ENCODE measurements at regions not wholly inside any gene's neighbourhood (a gene's known extent, or its start where the extent isn't known, plus 50 kb on each side); places are given as distances from the start of the nearest gene placed in this dataset.

DNA sequence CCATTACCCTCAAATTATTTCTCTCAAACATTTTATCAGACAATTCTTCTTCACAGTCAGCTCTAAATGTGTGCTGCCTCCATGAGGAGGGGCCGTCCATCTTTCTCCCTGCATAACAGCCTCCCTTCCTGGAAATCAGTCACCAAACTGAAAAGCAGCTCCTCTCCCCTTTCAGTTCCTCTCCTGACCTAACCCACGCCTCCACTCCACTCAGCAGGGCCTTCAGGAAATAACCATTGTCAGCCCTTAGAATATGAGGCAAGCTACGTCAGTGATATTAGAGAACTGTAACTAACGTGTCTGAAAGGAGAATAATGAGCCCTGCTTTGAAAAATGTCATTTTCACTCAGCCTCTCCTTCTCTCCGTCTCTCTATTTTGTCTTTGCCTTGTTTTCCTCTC lies 116.2 kb downstream of the OLFM4 start:
- no peak for DNase-seq

DNA sequence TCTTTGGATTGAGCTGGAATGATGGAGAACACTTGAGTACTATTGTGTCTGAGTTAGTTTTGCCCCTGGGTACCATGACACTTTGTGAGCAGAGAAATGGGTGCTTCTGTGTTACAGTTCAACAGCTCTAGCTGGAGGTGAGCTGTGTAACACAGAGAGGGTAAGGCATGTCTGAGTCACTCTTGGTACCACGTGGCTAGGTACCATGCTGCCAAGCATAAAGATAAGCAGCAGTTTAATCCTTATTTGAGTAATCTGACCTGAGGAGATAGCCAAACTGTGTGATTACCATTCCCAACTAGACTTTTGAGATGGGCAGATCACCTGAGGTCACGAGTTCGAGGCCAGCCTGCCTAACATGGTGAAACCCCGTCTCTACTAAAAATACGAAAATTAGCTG lies 122.0 kb downstream of the OLFM4 start:
- no peak for DNase-seq

- DNase-seq = no peak
Measured at GRCh38 chr13:53151336-53152056, 122.9 kb downstream of the OLFM4 start.

- DNase-seq = no peak
Measured at GRCh38 chr13:53152057-53152421, 123.4 kb downstream of the OLFM4 start.

DNA sequence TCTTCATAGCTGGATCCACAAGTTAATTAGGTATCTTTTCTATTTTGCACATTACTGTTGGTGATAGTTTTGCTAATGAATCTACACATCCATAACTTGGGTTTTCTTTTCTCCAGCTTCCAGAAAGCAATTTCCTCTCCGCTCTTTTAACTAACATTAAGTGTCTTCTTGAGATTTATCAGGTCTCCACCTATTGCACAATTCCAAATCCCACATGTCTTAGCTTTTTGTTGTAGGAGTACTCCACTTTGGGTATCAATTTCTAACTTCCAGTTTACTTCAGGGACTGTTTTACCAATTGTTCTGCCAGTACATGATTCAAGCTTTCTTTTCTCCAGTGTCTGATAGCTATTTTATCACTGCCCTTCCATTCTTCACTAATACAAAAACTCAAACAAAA lies 129.6 kb downstream of the OLFM4 start:
- DNase-seq = no peak

- DNase-seq = no peak
Measured at GRCh38 chr13:53159431-53159830, 130.8 kb downstream of the OLFM4 start.

GRCh38 chr13:53160211-53160610 lies 131.6 kb downstream of the OLFM4 start:
- no peak for DNase-seq

DNA sequence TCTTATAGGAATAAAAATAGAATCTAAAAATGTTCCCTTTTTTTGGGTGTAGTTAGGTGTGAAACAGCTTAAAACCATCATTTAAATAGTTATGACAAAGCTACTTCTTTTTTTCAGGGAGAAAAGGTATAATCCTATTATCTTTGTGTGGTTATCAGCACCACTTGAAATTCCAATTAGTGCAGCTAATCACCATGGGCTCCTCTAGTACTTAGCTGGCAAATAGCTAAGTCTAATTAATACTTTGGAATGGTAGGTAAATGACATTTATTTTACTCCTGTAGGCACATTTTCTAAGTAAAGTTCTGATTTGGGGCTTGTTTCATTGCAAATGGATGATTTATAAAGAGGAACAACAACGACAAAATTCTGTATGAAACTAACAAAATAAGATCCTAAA lies 132.6 kb downstream of the OLFM4 start:
- no peak for DNase-seq

GRCh38 chr13:53165261-53165660 lies 136.6 kb downstream of the OLFM4 start:
- no peak for DNase-seq

DNA sequence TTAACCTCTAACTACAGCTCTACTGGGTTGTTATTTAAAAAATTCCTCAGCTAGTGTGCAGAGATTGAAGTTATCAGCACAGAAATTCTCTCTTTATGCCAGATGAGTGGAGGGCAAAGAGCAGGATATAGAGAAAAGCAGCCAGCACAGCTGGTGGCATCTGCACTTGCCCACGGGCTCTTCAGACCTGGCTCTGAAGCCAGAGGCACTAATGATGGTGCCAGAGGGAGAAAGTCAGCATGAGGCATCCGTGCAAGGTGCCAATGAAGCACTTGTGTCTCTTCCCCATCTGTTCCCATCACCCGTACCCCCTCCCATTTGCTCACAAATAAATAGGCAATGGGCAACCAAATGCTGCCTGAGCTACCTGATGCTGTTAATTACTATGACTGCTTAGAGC lies 138.9 kb downstream of the OLFM4 start:
- no peak for DNase-seq

GRCh38 chr13:53170910-53171309 lies 142.3 kb downstream of the OLFM4 start:
- DNase-seq = no peak

GRCh38 chr13:53174545-53174944 lies 145.9 kb downstream of the OLFM4 start:
- DNase-seq = peak; percentile 20

DNA sequence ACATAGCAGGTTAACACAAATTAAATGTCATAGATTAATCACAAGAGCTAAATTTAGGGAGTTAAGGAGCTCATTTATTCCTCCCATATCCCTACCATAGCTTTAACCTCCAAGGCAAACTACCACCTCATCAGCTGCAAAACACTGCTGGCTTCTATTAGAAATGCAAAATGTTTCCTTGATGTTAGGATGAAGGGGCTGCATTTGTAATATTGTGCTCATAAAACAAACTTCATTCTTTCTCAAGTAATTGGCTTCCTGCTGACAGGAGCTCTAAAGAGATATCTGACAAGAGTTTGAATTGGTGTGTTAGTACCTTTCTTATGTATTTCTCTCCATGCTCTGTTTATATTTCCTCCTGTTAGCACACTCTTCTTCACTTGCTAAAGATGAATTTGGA lies 152.1 kb downstream of the OLFM4 start:
- no peak for DNase-seq

- no peak for DNase-seq
Measured at GRCh38 chr13:53182724-53183123, 154.1 kb downstream of the OLFM4 start.

DNA sequence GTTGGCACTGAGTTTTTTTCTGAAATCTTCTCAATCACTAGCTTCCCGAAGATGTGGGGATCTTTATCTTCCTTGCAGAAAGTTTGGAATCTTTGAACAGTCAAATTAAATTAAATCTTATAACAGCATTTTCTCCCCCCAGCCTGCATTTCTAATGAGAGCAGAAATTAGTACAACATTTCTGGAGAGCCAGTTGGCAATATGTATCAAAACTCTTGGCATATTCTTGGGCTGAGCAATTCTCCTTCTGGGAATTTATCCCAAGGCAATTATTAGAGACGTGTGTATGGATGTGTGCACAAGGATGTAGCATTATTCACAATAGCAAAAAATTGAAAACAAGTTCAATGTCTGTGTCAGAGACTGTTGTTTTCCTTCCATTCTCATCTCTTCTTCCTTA lies 159.5 kb downstream of the OLFM4 start:
- DNase-seq = peak; percentile 45

DNA sequence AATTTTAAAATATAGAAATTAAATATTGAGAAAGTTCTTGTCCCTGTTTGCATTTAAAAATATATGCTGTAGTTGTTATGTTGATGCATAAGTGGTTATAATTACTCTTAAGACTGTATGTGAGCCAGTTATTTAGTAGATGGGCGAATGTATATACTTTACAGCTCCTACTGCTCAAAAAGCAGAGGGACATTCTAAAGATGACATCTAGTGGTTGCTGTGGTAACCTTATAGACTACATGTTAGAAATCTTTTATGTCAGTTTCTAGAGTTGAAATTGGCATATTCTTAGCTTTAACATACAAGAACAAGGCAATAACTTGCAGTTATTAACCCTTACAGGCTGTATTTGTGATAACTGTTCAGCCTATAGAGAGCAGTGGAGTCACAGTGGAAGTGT lies 160.5 kb downstream of the OLFM4 start:
- peak; percentile 21 for DNase-seq

- no peak for DNase-seq
Measured at GRCh38 chr13:53191091-53191490, 162.5 kb downstream of the OLFM4 start.

DNA sequence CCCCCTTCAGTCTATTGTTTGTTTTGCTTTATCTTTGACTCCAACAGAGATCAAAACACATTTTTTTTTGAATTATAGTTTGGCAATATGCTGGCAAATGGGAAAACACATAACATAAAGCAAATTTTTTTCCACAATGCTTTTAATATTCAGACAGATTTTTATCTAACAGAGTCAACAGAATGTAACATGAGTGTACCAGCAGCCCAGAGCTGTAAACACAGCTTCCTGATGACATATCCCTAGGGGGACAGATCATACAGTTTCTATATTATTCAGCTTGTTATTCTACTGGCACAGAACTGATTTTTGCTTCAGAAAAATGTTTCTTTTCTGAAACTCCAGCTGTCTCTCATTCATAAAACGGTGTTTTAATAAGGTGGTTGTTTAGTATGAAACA lies 168.8 kb downstream of the OLFM4 start:
- DNase-seq = peak; percentile 73

GRCh38 chr13:53198017-53198416 lies 169.4 kb downstream of the OLFM4 start:
- no peak for DNase-seq

DNA sequence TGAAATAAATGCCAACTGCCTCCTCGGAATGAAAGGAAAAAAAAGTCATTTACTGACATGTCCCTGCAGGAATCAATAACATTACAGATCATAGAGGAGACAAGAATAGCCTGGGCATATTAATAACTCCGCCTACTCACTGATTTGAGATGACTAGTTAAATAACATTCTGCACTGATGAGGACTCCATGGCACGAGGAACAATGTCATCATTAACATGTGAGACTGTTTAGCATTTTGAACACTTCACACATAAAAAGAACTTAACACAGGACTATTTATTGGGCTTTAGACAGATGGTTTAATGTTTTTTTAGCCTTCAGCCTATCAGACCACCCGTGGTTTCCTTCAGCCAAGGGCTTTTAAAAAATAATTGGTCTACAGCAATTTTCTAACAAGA lies 170.1 kb downstream of the OLFM4 start:
- DNase-seq = peak; percentile 34

GRCh38 chr13:53200075-53200474 lies 171.5 kb downstream of the OLFM4 start:
- DNase-seq = no peak

DNA sequence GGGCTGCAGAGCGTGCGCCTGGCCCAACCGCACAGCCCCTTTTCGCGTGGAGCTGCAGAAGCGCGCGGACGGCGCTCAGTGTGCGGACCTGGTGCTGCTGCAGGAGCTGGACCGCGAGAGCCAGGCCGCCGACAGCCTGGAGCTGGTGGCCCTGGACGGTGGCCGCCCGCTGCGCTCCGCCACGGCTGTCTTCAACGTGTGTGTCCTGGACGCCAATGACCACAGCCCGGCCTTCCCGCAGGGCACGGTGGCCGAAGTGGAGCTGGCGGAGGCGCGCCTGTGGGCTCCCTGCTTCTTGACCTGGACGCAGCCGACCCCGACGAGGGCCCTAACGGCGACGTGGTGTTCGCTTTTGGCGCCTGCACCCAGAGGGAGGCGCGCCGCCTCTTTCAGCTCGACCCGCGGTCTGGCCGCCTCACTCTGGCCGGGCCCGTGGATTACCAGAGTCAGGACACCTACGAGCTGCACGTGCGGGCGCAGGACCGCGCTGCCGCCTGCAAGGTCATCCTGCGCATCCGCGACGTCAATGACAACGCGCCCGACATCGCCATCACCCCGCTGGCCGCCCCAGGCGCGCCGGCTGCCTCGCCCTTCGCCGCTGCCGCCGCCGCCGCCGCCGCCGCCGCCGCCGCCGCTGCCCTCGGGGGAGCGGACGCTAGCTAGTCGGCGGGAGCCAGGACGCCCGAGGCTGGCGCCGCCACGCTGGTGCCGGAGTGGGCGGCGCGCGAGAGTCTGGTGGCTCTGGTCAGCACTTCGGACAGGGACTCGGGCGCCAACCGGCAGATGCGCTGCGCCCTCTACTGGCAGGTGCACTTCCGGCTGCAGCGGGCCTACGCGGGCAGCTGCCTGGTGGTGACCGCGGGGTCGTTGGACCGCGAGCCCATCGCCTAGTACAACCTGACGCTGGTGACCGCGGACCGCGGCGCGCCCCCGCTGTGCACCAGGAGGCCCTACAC lies 172.2 kb downstream of the OLFM4 start:
- DNase-seq = peak; percentile 12

GRCh38 chr13:53201454-53202225 lies 173.0 kb downstream of the OLFM4 start:
- no peak for DNase-seq

All from skin of body (tissue), 1 donor.